GM12892 (cell line): ENCODE measurements at regions not wholly inside any gene's neighbourhood (a gene's known extent, or its start where the extent isn't known, plus 50 kb on each side); places are given as distances from the start of the nearest gene placed in this dataset.

ENCODE experiments used
- POLR2A ChIP-seq: IDR thresholded peaks from 2 replicates; pipeline ENCODE4 v1.6.1; 2011; ENCODE audit warnings: low read depth, low read length, control low read depth
- TAF1 ChIP-seq: IDR thresholded peaks from 2 replicates; pipeline ENCODE4 v1.6.1; 2011; ENCODE audit warnings: low read depth, mild to moderate bottlenecking, control low read depth, low read length, borderline replicate concordance

DNA sequence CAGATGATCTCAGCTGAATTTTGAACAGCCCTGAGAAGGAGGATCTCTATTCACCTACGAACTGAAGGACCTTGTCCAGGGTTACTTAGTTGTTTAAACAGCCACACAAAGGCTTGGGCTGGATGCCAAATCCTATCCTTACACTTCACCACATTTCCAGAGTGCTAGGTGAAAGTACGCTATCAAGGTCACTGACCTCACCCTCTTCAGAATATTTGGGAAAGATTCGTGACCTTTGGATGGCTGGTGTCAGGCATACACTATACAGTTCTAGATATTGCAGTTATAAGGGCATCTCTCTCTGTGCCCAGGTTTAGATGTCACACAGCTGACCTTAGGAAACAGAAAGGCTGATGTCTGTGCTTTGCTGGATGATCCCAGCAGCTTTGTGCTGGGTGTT, 61.2 kb upstream of the ABLIM1 start:
- TF ChIP-seq TAF1 (no peak), POLR2A (no peak)
